ENCODE measurements at regions not wholly inside any gene's neighbourhood (a gene's known extent, or its start where the extent isn't known, plus 50 kb on each side); places are given as distances from the start of the nearest gene placed in this dataset.

DNA sequence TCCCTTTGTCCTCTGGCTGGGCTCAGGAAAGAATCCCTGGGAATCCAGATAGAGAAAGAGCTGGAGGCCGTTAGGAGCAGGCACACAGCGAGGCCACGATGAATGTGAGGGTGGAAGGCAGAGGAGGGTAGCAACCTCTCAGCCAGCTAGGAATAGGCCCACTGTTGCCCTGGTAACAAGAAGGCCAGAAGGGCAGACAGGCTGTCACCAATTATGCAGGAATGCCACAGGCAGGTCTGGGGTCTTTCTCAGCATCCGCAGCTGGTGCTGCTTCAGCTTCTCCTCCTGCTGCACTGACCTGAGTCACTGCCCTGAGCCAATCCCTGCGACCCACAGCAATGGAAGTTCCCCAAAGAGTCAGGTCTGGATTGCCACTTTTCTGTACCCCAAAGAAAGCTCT is 62.8 kb upstream of the C3orf80 start:
- no peak for DNase-seq (ENCODE audit: low read depth in 4 of 4, low spot score in 3 of 4)

- DNase-seq (ENCODE audit: low read depth in 4 of 4, low spot score in 3 of 4), result no peak
Measured at GRCh38 chr3:160163229-160163878, 61.9 kb upstream of the C3orf80 start.

- DNase-seq (ENCODE audit: low read depth in 4 of 4, low spot score in 3 of 4), result no peak
Measured at GRCh38 chr3:160168246-160168645, 57.0 kb upstream of the C3orf80 start.

GRCh38 chr3:160169139-160169976 is 55.9 kb upstream of the C3orf80 start:
- DNase-seq (ENCODE audit: low read depth in 4 of 4, low spot score in 3 of 4), result no peak

DNA sequence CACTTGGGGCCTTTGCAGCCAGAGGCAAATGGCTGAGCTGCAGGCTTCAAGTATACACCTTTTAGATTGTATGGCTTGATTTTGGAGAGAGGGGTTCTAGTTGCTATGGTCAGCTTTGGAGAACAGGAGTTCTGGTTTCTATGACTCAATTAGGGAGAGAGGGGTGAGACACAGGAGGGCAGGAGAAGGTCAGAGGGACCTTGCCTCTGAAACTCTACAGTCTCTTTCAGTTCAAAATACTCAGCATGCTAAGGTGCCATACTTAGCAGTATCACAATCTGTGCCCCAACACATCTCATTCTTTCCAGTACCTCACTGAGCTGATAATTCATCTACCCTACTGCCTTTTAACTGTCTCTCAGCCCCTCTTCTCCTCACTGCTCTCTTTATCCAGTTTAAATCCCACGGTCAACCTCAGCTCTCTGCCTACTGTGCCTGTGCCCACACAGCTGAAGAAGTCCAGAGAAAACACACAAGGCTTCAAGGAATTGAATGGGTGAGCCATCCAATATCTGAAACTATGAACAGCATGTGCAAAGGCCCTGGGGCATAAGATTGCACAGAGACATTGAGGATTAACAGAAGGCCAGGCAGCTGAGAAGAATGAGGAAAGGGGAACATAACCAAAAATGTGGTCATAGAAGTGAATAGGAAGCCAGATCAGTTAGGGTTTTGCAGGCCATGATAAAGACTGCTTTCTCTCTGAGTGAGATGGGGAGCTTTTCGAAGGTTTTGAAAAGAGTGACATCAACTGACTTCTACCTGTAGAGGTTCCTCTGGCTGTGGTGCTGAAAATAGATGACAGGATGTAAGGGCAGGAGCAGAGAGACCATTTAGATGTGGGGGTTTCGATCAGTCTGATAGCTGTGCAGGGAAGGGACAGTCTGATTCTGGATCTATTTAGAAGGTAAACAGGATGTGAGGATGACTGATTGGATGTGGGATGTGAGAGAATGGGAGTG is 54.5 kb upstream of the C3orf80 start:
- no peak for DNase-seq (ENCODE audit: low read depth in 4 of 4, low spot score in 3 of 4)

- no peak for DNase-seq (ENCODE audit: low read depth in 4 of 4, low spot score in 3 of 4)
Measured at GRCh38 chr3:160171813-160172212, 53.4 kb upstream of the C3orf80 start.

DNA sequence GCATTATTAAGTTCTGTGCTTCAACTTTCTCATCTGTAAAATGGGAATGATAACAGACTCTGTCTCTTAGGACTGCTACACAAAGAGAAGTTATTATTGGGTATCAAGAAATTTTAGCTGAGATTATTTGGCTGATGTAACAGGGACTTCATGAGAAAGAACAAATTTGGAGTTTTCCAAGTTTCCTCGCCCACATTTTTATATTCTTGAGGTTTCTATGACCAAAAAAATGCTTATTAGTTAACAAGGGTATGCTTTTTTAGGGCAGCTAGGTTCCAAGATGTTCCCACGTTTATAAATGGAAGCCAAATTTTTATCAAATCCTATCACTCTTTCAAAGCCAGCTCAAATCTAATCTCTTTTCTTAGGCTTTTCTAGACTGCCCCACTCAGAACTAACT is 50.6 kb upstream of the C3orf80 start:
- no peak for DNase-seq (ENCODE audit: low read depth in 4 of 4, low spot score in 3 of 4)
